Endothelial cell of umbilical vein (primary cell): ENCODE measurements at regions not wholly inside any gene's neighbourhood (a gene's known extent, or its start where the extent isn't known, plus 50 kb on each side); places are given as distances from the start of the nearest gene placed in this dataset.

Experiments used
- BruUV-seq: library from RNA; stranded (reverse); fragments of 400-500 nt; replicated peaks from 2 replicates; lab custom pipeline; 2021; lab: Mats Ljungman, UMichigan
- CTCF ChIA-PET: fragments of 300-600, 350-600 bp; sonication (Branson Sonifier 250); formaldehyde crosslinking; loops from one replicate; lab custom pipeline; 2021; ENCODE audit warnings: antibody characterized with exemption, inconsistent platforms; lab: Charles Lee
- POLR2A ChIA-PET: fragments of 300-600, 350-600 bp; sonication (Branson Sonifier 250); formaldehyde crosslinking; loops from one replicate; lab custom pipeline; 2021; ENCODE audit warnings: antibody characterized with exemption, inconsistent platforms; lab: Charles Lee
- DNase-seq: peaks from one replicate; pipeline ENCODE4 v3.0.0-alpha.2; 2011; ENCODE audit warnings: low read depth, low spot score
- FAIRE-seq: peaks from 2 replicates; lab custom pipeline; 2011; peaks lifted over from hg19 to GRCh38; lab: Jason Lieb, UNC
- H2AFZ ChIP-seq: 2 replicates; pipeline ENCODE4 v1.6.0; 2012; ENCODE audit warnings: low read depth, low read length, control low read depth, inconsistent platforms
- H3K27ac ChIP-seq: 2 replicates; pipeline ENCODE4 v1.5.1; 2011; ENCODE audit warnings: low read depth, mild to moderate bottlenecking, control low read depth, low read length, moderate library complexity; ENCODE audit not compliant: insufficient read depth
- H3K27me3 ChIP-seq, 2 experiments: 2 replicates each; pipeline versions ENCODE4 v1.6.0 to v1.6.1; 2011; ENCODE audit warnings: low read length in 2 of 2, mixed read lengths in 1 of 2; ENCODE audit not compliant: control insufficient read depth in 2 of 2, insufficient read depth in 2 of 2
- H3K36me3 ChIP-seq, 2 experiments: 2 replicates in 1 of 2; 3 replicates in 1 of 2; pipeline ENCODE4 v1.5.1; 2011; ENCODE audit warnings: low read length in 2 of 2, mild to moderate bottlenecking in 1 of 2, moderate library complexity in 1 of 2; ENCODE audit not compliant: control insufficient read depth in 2 of 2, insufficient read depth in 2 of 2; ENCODE audit errors: extremely low read depth in 1 of 2
- H3K4me1 ChIP-seq: 3 replicates; pipeline ENCODE4 v1.5.1; 2011; ENCODE audit warnings: mild to moderate bottlenecking, low read length; ENCODE audit not compliant: control insufficient read depth, insufficient read depth; ENCODE audit errors: extremely low read depth
- H3K4me2 ChIP-seq: 2 replicates; pipeline ENCODE4 v1.6.1; 2011; ENCODE audit warnings: low read length, control low read depth, mixed read lengths; ENCODE audit not compliant: insufficient read depth
- H3K4me3 ChIP-seq, 3 experiments: fragments of 200-600 bp in 1 of 3; sonication (generic), shearing (Covaris generic) in 1 of 3; replicated peaks in 1 of 3; 2 replicates each; pipeline ENCODE4 v1.5.1; 2011 to 2016; ENCODE audit warnings: control low read depth in 3 of 3, low read length in 3 of 3, mild to moderate bottlenecking in 2 of 3, inconsistent platforms in 1 of 3, low read depth in 1 of 3, moderate library complexity in 1 of 3; ENCODE audit not compliant: insufficient read depth in 1 of 3
- H3K79me2 ChIP-seq: 2 replicates; pipeline ENCODE4 v1.6.0; 2012; ENCODE audit warnings: low read length, inconsistent platforms; ENCODE audit not compliant: control insufficient read depth, insufficient read depth
- H3K9ac ChIP-seq: replicated peaks from 2 replicates; pipeline ENCODE3; 2011; ENCODE audit warnings: low read length, control low read depth; ENCODE audit not compliant: insufficient read depth; ENCODE audit errors: extremely low read depth
- H3K9me1 ChIP-seq: replicated peaks from 3 replicates; pipeline ENCODE4 v1.6.0; 2011; ENCODE audit warnings: mild to moderate bottlenecking, low read length; ENCODE audit not compliant: control insufficient read depth, insufficient read depth; ENCODE audit errors: extremely low read depth
- H3K9me3 ChIP-seq: replicated peaks from 2 replicates; pipeline ENCODE4 v1.5.1; 2012; ENCODE audit warnings: low read length, inconsistent platforms; ENCODE audit not compliant: control insufficient read depth, insufficient read depth
- H4K20me1 ChIP-seq: replicated peaks from 2 replicates; pipeline ENCODE3; 2011; ENCODE audit warnings: mild to moderate bottlenecking, low read length; ENCODE audit not compliant: control insufficient read depth, insufficient read depth; ENCODE audit errors: extremely low read depth
- EZH2 ChIP-seq: IDR thresholded peaks from 2 replicates; pipeline ENCODE4 v1.6.1; 2012; ENCODE audit warnings: borderline replicate concordance, low read depth, mild to moderate bottlenecking, moderate library complexity, low read length, inconsistent platforms; ENCODE audit not compliant: severe bottlenecking
- FOS ChIP-seq: IDR thresholded peaks from 2 replicates; pipeline ENCODE4 v1.6.1; 2011; ENCODE audit warnings: mild to moderate bottlenecking, low read length, moderate library complexity, borderline replicate concordance; ENCODE audit not compliant: insufficient read depth
- GATA2 ChIP-seq: IDR thresholded peaks from 2 replicates; pipeline ENCODE4 v1.7.0; 2011; ENCODE audit warnings: low read depth, mild to moderate bottlenecking, moderate library complexity, mixed read lengths, low read length; ENCODE audit not compliant: insufficient read length, insufficient read depth
- JUN ChIP-seq: IDR thresholded peaks from 2 replicates; pipeline ENCODE4 v1.6.1; 2011; ENCODE audit warnings: borderline replicate concordance, low read depth; ENCODE audit not compliant: insufficient read length, insufficient read depth
- MAX ChIP-seq: IDR thresholded peaks from 2 replicates; pipeline ENCODE4 v1.6.1; 2011; ENCODE audit not compliant: insufficient read depth, insufficient read length
- MYC ChIP-seq: IDR thresholded peaks from one replicate; pipeline ENCODE4 v1.6.1; 2011; ENCODE audit warnings: mild to moderate bottlenecking, low read depth, low read length
- POLR2A ChIP-seq: IDR thresholded peaks from 2 replicates; pipeline ENCODE4 v1.6.1; 2012; ENCODE audit warnings: low read depth, mild to moderate bottlenecking, control low read depth, low read length
- POLR2AphosphoS5 ChIP-seq: IDR thresholded peaks from 2 replicates; pipeline ENCODE4 v1.6.1; 2012; ENCODE audit warnings: low read depth, mild to moderate bottlenecking, control low read depth, low read length, moderate library complexity; ENCODE audit not compliant: insufficient read depth
- dilution Hi-C: fragments of 300-500 bp; cut with MboI; formaldehyde crosslinking; loops from one replicate; pipeline ENCODE4 v1.15.0; 2019; ENCODE audit warnings: low sequenced_read_pairs; ENCODE audit not compliant: extremely low pct_ligation_motif_present
- intact Hi-C: fragments of 100-400 bp; cut with micrococcal nuclease; formaldehyde crosslinking; loops from one replicate; pipeline ENCODE4 v1.10.0; 2022
- TF ChIP-seq, protein P1 (sequence below), 2 donors: IDR thresholded peaks; 1 replicate in 1 of 2; 2 replicates in 1 of 2; pipeline ENCODE4 v1.5.1; 2011; ENCODE audit warnings: low read length in 2 of 2, mild to moderate bottlenecking in 2 of 2, moderate library complexity in 2 of 2, control low read depth in 1 of 2, inconsistent platforms in 1 of 2, low read depth in 1 of 2; ENCODE audit not compliant: insufficient read depth in 1 of 2; ENCODE audit errors: extremely low read depth in 1 of 2

- H3K4me1 ChIP-seq: no peaks in the 10 kb centered on the region
- no peak overlapping the region for H3K9ac ChIP-seq
- TF ChIP-seq EZH2 (no peak), POLR2AphosphoS5 (no peak), GATA2 (no peak), POLR2A (no peak), MAX (no peak), FOS (no peak), JUN (no peak), MYC (no peak)
- TF ChIP-seq, protein P1, sequence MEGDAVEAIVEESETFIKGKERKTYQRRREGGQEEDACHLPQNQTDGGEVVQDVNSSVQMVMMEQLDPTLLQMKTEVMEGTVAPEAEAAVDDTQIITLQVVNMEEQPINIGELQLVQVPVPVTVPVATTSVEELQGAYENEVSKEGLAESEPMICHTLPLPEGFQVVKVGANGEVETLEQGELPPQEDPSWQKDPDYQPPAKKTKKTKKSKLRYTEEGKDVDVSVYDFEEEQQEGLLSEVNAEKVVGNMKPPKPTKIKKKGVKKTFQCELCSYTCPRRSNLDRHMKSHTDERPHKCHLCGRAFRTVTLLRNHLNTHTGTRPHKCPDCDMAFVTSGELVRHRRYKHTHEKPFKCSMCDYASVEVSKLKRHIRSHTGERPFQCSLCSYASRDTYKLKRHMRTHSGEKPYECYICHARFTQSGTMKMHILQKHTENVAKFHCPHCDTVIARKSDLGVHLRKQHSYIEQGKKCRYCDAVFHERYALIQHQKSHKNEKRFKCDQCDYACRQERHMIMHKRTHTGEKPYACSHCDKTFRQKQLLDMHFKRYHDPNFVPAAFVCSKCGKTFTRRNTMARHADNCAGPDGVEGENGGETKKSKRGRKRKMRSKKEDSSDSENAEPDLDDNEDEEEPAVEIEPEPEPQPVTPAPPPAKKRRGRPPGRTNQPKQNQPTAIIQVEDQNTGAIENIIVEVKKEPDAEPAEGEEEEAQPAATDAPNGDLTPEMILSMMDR (IDR thresholded peaks at IDR 0.05; ENCODE audit: extremely low read depth in 1 of 2, insufficient read depth in 1 of 2, low read depth in 1 of 2, low read length in 2 of 2): no peak
- dilution Hi-C loops (no loop called here), intact Hi-C loops (no loop called here)
- no peaks in the 10 kb centered on the region for H3K36me3 ChIP-seq
- ChIA-PET POLR2A (no interaction called here), CTCF (interaction anchor here (2.0 kb wide), 1 partner anchor 901 kb away, joined by 5 read pairs; no protein-coding TSS in a partner anchor)
- no TSS peak for BruUV-seq
- DNase-seq: no peak
- H3K4me2 ChIP-seq: no peak overlapping the region
- H3K27me3 ChIP-seq: peaks cover 0 to 5% of the 10 kb centered on the region in 2 experiments
- FAIRE-seq: no peak
- no peaks in the 10 kb centered on the region for H3K79me2 ChIP-seq
- H4K20me1 ChIP-seq: no peaks in the 10 kb centered on the region
- no peak overlapping the region for H3K4me3 ChIP-seq
- no peak overlapping the region for H3K27ac ChIP-seq
- H3K9me3 ChIP-seq: no peaks in the 10 kb centered on the region
- H3K9me1 ChIP-seq: no peaks in the 10 kb centered on the region
- H2AFZ ChIP-seq: no peak overlapping the region
Observed at GRCh38 chr14:66065188-66065587, 421.0 kb upstream of the CCDC196 start.
